Left ventricle myocardium inferior (tissue), 1 donor: ENCODE measurements at regions not wholly inside any gene's neighbourhood (a gene's known extent, or its start where the extent isn't known, plus 50 kb on each side); places are given as distances from the start of the nearest gene placed in this dataset.

Experiments
- DNase-seq: peaks from one replicate; pipeline ENCODE4 v3.0.0-alpha.2; 2020
- H3K27ac ChIP-seq: fragments of 200-600 bp; replicated peaks from 2 replicates; pipeline ENCODE4 v1.8.0; 2021
- H3K27me3 ChIP-seq: fragments of 200-600 bp; 2 replicates; pipeline ENCODE4 v1.8.0; 2021; ENCODE audit warnings: low read depth
- H3K36me3 ChIP-seq: fragments of 200-600 bp; 2 replicates; pipeline ENCODE4 v1.8.0; 2021
- H3K4me1 ChIP-seq: fragments of 200-600 bp; 2 replicates; pipeline ENCODE4 v1.8.0; 2021
- H3K4me3 ChIP-seq: fragments of 200-600 bp; 2 replicates; pipeline ENCODE4 v1.8.0; 2021; ENCODE audit warnings: mild to moderate bottlenecking, moderate library complexity
- H3K9me3 ChIP-seq: fragments of 200-600 bp; replicated peaks from 2 replicates; pipeline ENCODE4 v1.8.0; 2021
- CTCF ChIP-seq: fragments of 200-600 bp; IDR thresholded peaks from 2 replicates; pipeline ENCODE4 v1.8.0; 2021; ENCODE audit warnings: antibody characterized with exemption, mild to moderate bottlenecking, borderline replicate concordance
- intact Hi-C: fragments of 100-400 bp; cut with micrococcal nuclease; formaldehyde crosslinking; loops from one replicate; pipeline ENCODE4 v1.11.0; 2022
- donor health status: DM: no; HTN: yes; CAD: no; lungs with severe emphysema.

DNA sequence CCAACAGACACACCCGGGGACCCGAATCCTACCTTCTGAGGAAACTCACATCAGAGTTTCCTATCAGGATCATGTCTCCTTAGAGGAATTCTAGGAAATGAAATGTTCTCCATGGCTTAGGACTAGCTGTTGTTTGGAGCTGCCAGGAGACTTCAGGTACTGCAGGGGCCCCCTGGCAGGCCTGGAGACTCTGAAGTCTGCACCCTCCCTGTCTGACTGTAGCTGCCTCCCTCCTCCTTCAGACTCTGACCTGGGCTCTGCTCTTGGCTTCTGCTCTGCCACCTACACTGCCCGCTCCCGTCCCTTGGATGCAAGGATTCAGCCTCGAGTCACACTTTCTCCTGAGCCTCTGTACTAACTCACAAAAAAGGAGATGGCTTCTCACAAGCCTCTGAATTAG lies 232.8 kb downstream of the INHBA start:
- Histone ChIP-seq H3K27me3 (peaks cover 5% of the 10 kb centered on the region), H3K9me3 (no peaks in the 10 kb centered on the region), H3K27ac (no peak overlapping the region), H3K36me3 (no peaks in the 10 kb centered on the region), H3K4me3 (no peak overlapping the region), H3K4me1 (no peaks in the 10 kb centered on the region)
- DNase-seq: no peak
- TF ChIP-seq CTCF: no peak
- intact Hi-C loops: no loop called here

- intact Hi-C loops: no loop called here
- DNase-seq: no peak
These were observed 235.3 kb downstream of the INHBA start for GRCh38 chr7:41467596-41467995.

GRCh38 chr7:41466760-41467384 lies 236.0 kb downstream of the INHBA start:
- DNase-seq: no peak
- no peak overlapping the region for H3K4me3 ChIP-seq
- peaks cover 5% of the 10 kb centered on the region for H3K27me3 ChIP-seq
- intact Hi-C loops: no loop called here
- no peak overlapping the region for H3K27ac ChIP-seq
- H3K36me3 ChIP-seq: no peaks in the 10 kb centered on the region
- TF ChIP-seq CTCF: no peak
- H3K9me3 ChIP-seq: no peaks in the 10 kb centered on the region
- no peaks in the 10 kb centered on the region for H3K4me1 ChIP-seq

More at GRCh38 chr7:41467596-41467995, 235.3 kb downstream of the INHBA start:
- no peaks in the 10 kb centered on the region for H3K36me3 ChIP-seq
- peaks cover 5% of the 10 kb centered on the region for H3K27me3 ChIP-seq
- no peaks in the 10 kb centered on the region for H3K4me1 ChIP-seq
- H3K27ac ChIP-seq: no peak overlapping the region
- no peaks in the 10 kb centered on the region for H3K9me3 ChIP-seq
- H3K4me3 ChIP-seq: no peak overlapping the region
- TF ChIP-seq CTCF: no peak

DNA sequence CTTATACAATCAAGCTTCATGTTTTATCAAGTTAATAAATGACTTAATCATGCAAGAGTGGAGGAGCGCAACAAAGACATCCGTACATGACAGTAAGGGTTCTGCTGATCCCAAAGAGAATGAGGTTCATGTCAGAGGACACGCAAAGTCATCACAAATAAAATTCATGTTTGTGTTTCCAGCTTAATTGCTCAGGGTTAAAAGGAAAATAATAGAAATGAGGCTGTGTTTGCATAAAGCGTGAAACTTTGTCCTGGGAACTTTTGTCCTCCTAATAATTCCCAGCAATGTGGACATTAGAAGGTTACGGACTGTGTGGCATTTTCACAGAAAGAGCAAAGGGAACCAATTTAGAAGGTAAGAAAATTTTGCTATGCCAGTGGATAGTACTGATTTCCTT lies 237.3 kb downstream of the INHBA start:
- TF ChIP-seq CTCF: no peak
- H3K27ac ChIP-seq: no peak overlapping the region
- no peak for DNase-seq
- peaks cover 5% of the 10 kb centered on the region for H3K27me3 ChIP-seq
- H3K36me3 ChIP-seq: no peaks in the 10 kb centered on the region
- intact Hi-C loops: no loop called here
- H3K4me3 ChIP-seq: no peak overlapping the region
- no peaks in the 10 kb centered on the region for H3K9me3 ChIP-seq
- H3K4me1 ChIP-seq: no peaks in the 10 kb centered on the region

GRCh38 chr7:41463770-41464470 lies 239.0 kb downstream of the INHBA start:
- H3K27me3 ChIP-seq: peaks cover under 1% of the 10 kb centered on the region
- no peaks in the 10 kb centered on the region for H3K4me1 ChIP-seq
- no peak overlapping the region for H3K27ac ChIP-seq
- H3K4me3 ChIP-seq: no peak overlapping the region
- intact Hi-C loops: no loop called here
- H3K9me3 ChIP-seq: no peaks in the 10 kb centered on the region
- H3K36me3 ChIP-seq: no peaks in the 10 kb centered on the region
- no peak for DNase-seq
- no peak for TF ChIP-seq CTCF
